HL-60/S4 treated with retinoic acid at 250 ng/mL for 4 days and 3 days (cell line): ENCODE measurements at regions not wholly inside any gene's neighbourhood (a gene's known extent, or its start where the extent isn't known, plus 50 kb on each side); places are given as distances from the start of the nearest gene placed in this dataset.

Source experiments
- in situ Hi-C: fragments of 300-500 bp; cut with MboI; formaldehyde crosslinking; loops from 2 replicates; pipeline ENCODE4 v1.7.0; 2022; ENCODE audit warnings: low sequenced_read_pairs

GRCh38 chr10:21214329-21214728 is 311.2 kb downstream of the SKIDA1 start:
- in situ Hi-C loops, result no loop called here

- in situ Hi-C loops, result no loop called here
These were observed 312.1 kb downstream of the SKIDA1 start for GRCh38 chr10:21213381-21213780.

GRCh38 chr10:21212912-21213311 is 312.6 kb downstream of the SKIDA1 start:
- in situ Hi-C loops, result no loop called here

- in situ Hi-C loops, result no loop called here
These were observed 313.1 kb downstream of the SKIDA1 start for GRCh38 chr10:21212348-21212747.

DNA sequence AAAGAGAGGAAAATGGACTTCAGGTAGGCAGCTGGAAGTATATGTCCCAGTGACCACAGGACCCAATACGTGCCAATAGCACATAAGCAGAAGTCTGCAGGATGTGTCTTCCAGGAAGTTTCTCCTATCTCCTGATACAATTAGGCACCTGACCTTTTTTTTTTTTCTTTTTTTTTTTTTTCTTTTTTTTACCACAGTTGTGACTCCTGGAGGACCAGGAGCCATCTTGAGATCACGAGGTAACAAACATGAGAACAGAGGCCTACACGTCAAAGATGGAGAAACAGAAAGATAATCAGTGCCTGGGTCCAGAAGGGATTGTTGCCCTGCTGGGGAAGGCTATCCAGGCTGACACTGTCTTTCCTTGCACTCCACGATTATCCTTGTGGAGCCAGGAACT is 312.4 kb upstream of the NEBL start:
- in situ Hi-C loops, result no loop called here

DNA sequence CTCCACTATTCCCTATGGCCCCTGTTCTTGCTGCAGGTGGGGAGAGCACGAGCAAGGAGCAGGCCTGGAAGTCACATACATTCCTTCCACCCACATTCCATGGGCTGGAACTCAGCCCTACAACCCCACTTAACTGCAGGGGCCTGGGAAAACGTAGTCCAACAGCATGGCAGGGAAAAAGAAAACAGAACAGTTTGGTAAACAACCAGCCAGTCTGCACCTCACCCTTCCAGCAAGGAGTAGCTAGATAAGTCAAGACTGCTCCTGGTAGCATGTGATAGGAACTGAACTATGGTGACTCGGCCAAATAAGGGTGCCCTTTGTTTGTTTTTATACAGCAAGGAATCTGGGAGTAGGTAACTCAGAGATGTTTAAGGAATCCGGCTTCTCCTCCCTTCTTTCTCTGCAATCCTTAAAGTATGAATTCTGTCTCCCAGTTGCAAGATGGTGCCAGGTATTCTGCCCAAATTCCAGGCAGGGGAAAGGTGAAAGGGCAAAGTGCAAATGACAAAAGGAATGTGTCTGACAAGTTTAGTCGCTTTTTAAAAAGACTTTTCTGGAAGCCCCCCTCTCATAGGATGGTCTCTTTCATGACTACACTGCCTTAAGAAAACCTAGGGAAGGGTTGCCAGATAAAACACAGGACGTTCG is 311.7 kb upstream of the NEBL start:
- in situ Hi-C loops, result no loop called here

DNA sequence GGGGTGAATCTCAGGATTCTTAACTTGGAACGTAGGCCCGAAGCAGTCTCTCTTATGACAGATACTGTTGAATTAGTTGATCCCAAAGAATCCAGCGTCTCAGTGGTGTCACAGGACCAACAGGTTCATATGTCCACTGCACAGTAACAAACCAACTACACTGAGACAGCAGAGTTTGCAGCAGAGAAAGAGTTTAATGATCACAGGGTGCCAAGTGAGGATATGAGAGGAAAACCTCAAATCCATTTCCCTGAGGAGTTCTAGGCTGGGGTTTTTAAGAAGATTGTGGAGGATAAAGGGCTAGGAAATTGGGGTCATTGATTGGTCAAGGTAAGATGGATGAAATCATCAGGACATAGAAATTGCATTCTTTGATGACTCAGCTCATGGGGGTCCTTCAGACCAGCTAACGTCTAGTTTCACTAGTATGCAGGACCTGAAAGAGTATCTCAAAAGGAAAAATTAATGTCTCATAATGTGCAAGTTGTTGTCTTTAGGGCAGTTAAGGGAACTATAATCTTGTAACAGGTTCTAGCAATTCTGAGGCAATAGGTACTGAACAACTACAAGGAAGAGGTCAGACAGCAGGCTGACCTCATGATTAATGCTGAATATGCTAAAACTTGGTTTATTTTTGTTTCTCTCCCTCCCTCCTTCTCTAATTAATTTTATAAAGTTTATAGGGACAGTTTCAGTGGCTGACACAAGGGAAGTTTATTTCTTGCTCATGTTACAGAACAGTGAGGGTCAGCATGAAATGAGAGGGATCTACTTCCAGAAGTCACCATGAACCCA is 310.9 kb upstream of the NEBL start:
- in situ Hi-C loops, result no loop called here

DNA sequence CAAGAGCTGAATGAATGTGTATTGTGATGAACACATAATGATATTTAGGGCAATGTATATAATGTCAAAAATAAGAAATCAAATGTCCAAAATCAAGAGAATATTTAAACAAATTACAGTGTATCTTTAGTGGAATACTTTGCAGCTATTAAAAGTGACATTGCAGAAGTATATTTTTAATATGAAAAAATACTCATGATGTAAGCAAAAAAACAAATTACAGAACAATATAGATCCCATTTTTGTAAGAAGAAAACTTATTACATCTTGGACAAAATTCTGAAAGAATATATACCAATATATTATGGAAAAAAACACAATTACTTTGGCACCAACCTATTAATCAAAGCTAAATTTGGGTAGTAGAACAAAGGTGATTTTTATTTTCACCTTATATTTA is 308.2 kb upstream of the NEBL start:
- in situ Hi-C loops, result no loop called here

DNA sequence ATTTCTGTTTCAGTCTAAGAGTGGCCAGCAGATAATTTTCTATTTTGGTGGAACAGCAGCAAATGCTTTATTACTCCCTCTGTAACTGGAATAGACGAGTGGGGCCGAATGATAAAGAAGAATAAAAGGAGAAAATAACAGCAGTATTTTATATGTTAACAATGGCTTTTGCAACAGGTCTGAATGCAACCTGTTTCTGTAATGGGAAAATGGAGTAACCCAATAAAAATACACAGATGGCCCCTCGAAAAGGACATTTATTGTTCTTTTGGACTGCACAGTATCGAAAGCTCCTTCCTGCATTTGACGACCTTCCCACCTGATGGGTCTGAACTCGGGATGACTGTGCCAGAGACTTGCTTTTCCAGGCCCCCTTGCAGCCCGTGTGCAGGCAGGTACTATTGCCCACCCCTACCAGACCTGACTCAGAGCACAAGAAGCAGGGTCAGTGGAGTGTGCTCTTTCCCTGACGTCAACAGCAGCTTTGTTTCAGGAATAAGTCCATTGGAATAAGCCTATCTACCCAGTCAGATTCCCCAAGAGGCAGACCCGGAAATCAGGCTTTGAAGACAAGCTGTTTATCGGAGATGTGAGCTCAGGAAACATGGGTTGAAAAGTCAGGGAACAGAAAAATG is 306.5 kb upstream of the NEBL start:
- in situ Hi-C loops, result no loop called here

DNA sequence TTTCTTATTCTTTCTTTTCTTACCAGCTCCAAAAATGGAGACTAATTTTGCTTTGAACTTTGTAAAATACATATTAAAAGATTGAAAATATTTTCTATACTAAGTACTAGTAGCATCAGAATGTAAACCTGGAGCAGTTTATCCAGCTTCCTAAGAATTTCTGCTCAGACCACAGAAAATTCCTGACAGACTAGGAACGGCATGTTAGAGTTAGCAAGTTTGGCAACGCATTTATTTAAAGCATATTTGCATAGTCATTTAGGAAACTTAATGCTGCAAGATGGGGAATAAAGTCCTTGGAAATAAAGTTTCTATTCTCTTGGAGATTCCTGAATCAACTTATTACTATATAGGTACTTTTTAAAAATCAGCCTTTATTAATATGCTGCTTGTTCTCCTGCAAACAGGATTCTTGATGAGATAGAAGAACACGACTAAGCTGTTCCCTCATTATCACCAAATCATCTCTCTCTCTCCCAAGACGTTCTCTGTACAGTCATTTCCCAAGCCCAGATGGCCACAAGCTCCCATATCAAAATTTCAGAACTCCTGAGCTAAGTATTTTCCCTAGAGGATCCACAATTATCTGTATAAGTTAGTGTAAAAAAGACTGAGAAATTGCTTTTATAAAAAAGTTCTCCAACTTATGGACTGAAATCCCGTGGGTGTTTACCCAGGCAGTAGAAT is 305.8 kb upstream of the NEBL start:
- in situ Hi-C loops, result no loop called here

DNA sequence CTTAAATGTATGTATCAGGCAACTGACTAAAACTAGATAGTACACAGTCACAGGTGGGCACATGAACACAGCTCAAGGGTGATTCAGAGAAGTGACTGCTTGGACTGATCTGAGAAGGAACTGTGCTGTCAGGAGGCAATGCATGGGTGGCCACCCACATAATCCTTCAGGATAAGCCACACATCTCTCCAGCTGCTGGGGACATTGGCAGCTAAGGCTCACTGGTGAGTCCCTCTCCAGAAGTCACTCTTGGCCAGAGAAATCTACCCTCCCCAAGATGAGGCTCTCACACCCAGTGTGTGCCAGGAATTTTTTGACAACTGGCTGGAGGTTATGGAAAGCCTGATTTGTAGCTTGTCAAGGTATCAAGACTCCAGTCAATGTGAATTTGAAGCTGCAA is 302.4 kb upstream of the NEBL start:
- in situ Hi-C loops, result no loop called here

DNA sequence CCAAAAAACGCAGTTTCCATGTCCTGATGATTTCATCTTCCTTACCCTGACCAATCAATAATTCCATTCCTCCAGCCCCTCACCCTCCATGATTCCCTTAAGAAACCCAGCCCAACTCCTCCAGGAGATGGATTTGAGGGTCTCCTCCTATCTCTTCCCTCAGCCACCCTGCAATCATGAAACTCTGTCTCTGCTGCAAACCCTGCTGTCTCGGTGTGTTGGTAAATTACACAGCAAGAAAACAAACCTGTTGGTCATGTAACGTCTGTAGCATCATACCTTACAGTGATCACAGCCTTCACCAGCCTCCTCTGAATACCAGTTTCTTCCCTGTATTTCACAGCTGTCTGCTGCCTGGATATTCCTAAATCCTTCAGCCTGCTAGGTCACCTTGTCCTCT is 300.7 kb upstream of the NEBL start:
- in situ Hi-C loops, result no loop called here

DNA sequence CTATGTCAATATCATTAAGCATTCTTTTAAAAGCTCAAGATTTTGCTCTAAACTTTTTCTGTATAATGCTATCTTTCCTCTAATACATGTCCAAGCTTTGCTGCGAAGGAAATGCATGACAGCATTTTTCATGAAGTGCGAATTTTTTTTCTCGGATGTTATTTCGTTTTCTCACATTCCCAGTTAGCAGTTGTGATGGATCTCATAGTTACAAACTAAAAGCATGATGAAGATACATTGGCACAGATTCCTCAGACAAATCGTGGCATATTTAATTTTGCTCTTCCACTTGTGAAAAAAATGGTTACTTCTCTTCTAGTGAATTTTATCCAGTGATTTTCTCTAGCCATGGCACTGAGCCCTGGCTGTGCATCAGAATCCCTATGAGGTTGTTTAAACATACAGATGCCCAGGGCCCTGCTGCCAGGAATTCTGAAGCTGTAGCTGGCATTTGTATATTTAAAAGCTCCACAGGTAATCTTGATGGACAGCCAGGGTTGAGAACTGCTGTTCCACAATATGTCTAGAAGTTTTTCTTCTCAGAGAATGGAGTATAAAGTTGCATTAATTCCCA is 299.8 kb upstream of the NEBL start:
- in situ Hi-C loops, result no loop called here

- in situ Hi-C loops, result no loop called here
These were observed 298.1 kb upstream of the NEBL start for GRCh38 chr10:21195252-21195651.

DNA sequence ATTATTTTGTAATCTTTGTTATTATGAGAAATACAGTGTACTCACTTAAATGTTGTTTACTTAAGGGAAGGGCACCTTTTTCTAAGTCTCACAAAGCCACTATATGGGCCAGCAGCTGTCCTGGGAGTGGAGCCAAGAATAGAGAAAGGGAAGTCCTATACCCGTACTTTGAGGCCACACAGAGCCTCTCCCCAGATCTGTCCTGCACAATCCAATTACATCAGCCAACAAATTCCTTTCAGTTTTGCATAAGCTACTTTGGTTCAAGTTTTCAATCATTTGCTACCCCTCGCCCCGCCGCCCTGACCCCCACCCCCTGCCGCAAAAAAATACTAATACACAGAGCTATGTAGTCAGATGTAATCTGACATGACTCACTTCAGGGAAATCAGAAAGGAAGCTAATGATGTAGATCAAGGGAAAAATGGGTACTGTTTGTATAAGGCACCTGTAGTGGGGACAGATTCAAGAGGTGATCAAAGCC is 297.4 kb upstream of the NEBL start:
- in situ Hi-C loops, result no loop called here

GRCh38 chr10:21193196-21193595 is 296.1 kb upstream of the NEBL start:
- in situ Hi-C loops, result no loop called here

DNA sequence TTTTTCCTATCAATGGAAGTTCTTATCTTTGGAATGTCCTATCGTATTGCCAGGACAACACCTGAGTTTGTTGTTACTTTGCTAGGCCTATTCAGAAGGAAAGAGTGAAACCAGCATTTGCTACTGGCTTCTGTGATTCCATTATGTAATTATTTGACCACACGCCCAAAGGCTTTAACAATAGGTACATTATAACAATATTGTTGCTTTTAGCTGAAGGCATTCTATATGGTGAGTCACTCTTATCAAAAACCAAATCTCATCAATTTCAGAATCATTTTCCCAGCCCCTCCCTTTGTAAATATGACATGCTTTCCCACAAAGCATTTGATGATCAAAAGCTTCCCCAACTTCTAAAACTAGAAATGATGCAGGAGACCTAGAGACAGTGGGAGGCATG is 294.4 kb upstream of the NEBL start:
- in situ Hi-C loops, result no loop called here

DNA sequence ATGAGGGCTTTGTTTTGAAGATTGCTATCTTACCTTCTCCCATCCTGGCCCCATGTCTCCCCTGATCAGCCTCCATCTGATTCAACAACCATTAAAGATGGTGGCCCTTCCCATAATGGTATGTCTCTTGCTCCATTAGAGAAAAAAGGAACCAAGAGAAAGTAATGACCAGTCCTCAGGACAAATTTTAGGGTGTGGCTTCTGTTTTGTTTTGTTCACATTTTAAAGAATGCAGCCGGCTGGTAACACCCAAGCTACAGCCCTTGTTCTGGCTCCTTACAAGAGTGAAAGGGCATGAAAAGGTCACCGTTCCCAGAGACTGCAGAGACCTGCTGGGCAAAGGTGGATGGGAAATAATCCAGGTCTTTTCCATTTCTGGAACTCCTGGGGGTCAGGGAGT is 287.9 kb upstream of the NEBL start:
- in situ Hi-C loops, result no loop called here

- in situ Hi-C loops, result no loop called here
These were observed 287.1 kb upstream of the NEBL start for GRCh38 chr10:21184216-21184615.

- in situ Hi-C loops, result no loop called here
These were observed 285.9 kb upstream of the NEBL start for GRCh38 chr10:21183025-21183424.

DNA sequence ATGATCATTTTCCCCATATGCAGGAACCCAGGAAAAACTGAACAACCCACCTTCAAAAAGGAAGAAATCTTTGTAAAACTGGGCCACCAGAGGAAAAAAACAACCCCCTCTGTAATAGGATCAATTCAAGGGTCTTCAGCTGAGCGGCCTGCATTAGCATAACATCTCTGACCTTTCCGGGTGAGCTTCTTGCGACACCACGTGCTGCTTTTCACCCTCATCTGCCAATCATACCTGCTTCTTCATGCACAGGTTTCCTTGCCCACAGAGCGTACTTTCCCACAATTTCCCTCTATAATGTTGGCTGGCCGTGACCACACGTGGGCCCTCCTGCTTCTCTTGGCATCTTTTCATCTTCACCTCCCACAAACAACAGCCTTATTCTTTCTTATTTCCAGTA is 284.3 kb upstream of the NEBL start:
- in situ Hi-C loops, result no loop called here
